HL-60 (cell line): ENCODE measurements at regions not wholly inside any gene's neighbourhood (a gene's known extent, or its start where the extent isn't known, plus 50 kb on each side); places are given as distances from the start of the nearest gene placed in this dataset.

Source experiments
- DNase-seq, 2 experiments: peaks; one replicate each; pipeline ENCODE4 v3.0.0-alpha.2; 2010 to 2020; ENCODE audit warnings: low read depth in 1 of 2, low spot score in 1 of 2
- H3K27ac ChIP-seq: fragments of 250-450 bp; sonication (Bioruptor Pico); replicated peaks from 2 replicates; pipeline ENCODE4 v1.5.1; 2020; ENCODE audit warnings: mild to moderate bottlenecking, moderate library complexity
- H3K27me3 ChIP-seq: fragments of 250-450 bp; sonication (Bioruptor Pico); 2 replicates; pipeline ENCODE4 v1.5.1; 2021; ENCODE audit warnings: mild to moderate bottlenecking, moderate library complexity; ENCODE audit not compliant: insufficient read depth, poor library complexity, severe bottlenecking
- H3K4me3 ChIP-seq: replicated peaks from 2 replicates; pipeline ENCODE4 v1.5.1; 2011; ENCODE audit warnings: mild to moderate bottlenecking, control low read depth, low read length; ENCODE audit not compliant: insufficient read depth
- GABPA ChIP-seq: IDR thresholded peaks from 2 replicates; pipeline ENCODE4 v1.6.1; 2012; ENCODE audit warnings: low read depth
- POLR2AphosphoS5 ChIP-seq: IDR thresholded peaks from 2 replicates; pipeline ENCODE4 v1.6.1; 2012; ENCODE audit warnings: low read depth
- SPI1 ChIP-seq: IDR thresholded peaks from 2 replicates; pipeline ENCODE4 v1.6.1; 2012; ENCODE audit warnings: low read depth, mild to moderate bottlenecking, borderline replicate concordance
- TF ChIP-seq, protein P1 (sequence below): IDR thresholded peaks from one replicate; pipeline ENCODE4 v1.5.1; 2011; ENCODE audit warnings: low read length, control low read depth, inconsistent platforms; ENCODE audit not compliant: insufficient read depth
- TF ChIP-seq, protein P2 (sequence below): IDR thresholded peaks from 2 replicates; pipeline ENCODE4 v1.6.1; 2012; ENCODE audit warnings: low read depth; ENCODE audit not compliant: insufficient replicate concordance

- no peak for TF ChIP-seq GABPA
- TF ChIP-seq POLR2AphosphoS5, result no peak
- TF ChIP-seq, protein P1, sequence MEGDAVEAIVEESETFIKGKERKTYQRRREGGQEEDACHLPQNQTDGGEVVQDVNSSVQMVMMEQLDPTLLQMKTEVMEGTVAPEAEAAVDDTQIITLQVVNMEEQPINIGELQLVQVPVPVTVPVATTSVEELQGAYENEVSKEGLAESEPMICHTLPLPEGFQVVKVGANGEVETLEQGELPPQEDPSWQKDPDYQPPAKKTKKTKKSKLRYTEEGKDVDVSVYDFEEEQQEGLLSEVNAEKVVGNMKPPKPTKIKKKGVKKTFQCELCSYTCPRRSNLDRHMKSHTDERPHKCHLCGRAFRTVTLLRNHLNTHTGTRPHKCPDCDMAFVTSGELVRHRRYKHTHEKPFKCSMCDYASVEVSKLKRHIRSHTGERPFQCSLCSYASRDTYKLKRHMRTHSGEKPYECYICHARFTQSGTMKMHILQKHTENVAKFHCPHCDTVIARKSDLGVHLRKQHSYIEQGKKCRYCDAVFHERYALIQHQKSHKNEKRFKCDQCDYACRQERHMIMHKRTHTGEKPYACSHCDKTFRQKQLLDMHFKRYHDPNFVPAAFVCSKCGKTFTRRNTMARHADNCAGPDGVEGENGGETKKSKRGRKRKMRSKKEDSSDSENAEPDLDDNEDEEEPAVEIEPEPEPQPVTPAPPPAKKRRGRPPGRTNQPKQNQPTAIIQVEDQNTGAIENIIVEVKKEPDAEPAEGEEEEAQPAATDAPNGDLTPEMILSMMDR, result no peak
- TF ChIP-seq, protein P2, sequence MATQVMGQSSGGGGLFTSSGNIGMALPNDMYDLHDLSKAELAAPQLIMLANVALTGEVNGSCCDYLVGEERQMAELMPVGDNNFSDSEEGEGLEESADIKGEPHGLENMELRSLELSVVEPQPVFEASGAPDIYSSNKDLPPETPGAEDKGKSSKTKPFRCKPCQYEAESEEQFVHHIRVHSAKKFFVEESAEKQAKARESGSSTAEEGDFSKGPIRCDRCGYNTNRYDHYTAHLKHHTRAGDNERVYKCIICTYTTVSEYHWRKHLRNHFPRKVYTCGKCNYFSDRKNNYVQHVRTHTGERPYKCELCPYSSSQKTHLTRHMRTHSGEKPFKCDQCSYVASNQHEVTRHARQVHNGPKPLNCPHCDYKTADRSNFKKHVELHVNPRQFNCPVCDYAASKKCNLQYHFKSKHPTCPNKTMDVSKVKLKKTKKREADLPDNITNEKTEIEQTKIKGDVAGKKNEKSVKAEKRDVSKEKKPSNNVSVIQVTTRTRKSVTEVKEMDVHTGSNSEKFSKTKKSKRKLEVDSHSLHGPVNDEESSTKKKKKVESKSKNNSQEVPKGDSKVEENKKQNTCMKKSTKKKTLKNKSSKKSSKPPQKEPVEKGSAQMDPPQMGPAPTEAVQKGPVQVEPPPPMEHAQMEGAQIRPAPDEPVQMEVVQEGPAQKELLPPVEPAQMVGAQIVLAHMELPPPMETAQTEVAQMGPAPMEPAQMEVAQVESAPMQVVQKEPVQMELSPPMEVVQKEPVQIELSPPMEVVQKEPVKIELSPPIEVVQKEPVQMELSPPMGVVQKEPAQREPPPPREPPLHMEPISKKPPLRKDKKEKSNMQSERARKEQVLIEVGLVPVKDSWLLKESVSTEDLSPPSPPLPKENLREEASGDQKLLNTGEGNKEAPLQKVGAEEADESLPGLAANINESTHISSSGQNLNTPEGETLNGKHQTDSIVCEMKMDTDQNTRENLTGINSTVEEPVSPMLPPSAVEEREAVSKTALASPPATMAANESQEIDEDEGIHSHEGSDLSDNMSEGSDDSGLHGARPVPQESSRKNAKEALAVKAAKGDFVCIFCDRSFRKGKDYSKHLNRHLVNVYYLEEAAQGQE, result no peak
- no peak for TF ChIP-seq SPI1
- DNase-seq, result no peak
- no peak overlapping the region for H3K4me3 ChIP-seq
- no peak overlapping the region for H3K27ac ChIP-seq
- no peaks in the 10 kb centered on the region for H3K27me3 ChIP-seq
Measured at GRCh38 chr4:164134388-164134787, 619.5 kb upstream of the SMIM31 start.

DNA sequence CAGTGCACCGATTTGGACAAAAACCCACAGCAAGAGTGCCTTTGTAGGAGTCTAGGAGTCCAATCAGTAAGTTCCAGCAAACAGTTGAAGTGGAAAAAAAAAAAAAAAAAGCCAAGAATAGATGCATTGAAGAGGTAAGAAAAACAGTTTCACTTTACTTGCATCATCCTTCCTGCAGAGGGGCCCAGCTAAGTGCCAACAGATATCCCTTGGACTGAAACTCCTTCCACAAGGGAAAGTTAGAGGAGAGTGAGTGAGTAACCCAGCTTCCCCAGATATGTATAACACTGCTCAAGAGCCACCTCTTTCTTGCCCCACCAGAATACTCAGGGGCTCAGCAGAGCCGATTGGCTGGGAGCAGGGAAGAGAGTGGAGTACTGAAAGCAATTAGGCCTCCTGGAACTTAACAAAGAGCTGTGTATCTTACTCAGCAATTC lies 617.7 kb upstream of the SMIM31 start:
- no peak overlapping the region for H3K4me3 ChIP-seq
- H3K27ac ChIP-seq, result no peak overlapping the region
- TF ChIP-seq GABPA, result no peak
- TF ChIP-seq, protein P2, result no peak
- DNase-seq, result no peak
- H3K27me3 ChIP-seq, result no peaks in the 10 kb centered on the region

DNA sequence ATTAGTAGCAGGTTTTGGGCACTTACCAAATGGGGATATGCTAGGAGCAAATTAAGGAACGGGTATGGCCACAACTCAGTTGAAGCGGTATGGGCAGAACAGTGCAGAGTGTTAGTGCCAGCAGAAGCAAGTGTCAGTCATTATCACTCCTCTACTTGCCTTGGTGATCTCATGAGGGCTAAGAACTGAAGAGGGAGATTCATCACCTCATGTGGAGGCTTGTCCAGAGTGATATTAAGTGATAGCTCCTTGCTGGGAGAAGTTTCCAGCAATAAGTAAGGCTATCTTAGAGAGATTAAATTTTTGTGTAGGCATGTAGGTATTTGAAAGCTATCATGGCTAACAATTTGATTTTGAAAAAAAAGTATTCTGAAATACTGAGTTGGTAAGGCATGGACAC lies 615.4 kb upstream of the SMIM31 start:
- Histone ChIP-seq H3K27me3 (no peaks in the 10 kb centered on the region), H3K4me3 (no peak overlapping the region), H3K27ac (no peak overlapping the region)
- no peak for DNase-seq
- TF ChIP-seq GABPA (no peak), POLR2AphosphoS5 (no peak), SPI1 (no peak)
- TF ChIP-seq, protein P2, result no peak
- TF ChIP-seq, protein P1, result no peak

- no peak for TF ChIP-seq GABPA
- TF ChIP-seq, protein P2, result no peak
- no peak for TF ChIP-seq POLR2AphosphoS5
- TF ChIP-seq, protein P1, result no peak
- TF ChIP-seq SPI1, result no peak
- no peak overlapping the region for H3K27ac ChIP-seq
- H3K4me3 ChIP-seq, result no peak overlapping the region
- no peak for DNase-seq
- no peaks in the 10 kb centered on the region for H3K27me3 ChIP-seq
Measured at GRCh38 chr4:164139291-164139690, 614.6 kb upstream of the SMIM31 start.
